ENCODE measurements at regions not wholly inside any gene's neighbourhood (a gene's known extent, or its start where the extent isn't known, plus 50 kb on each side); places are given as distances from the start of the nearest gene placed in this dataset.

DNA sequence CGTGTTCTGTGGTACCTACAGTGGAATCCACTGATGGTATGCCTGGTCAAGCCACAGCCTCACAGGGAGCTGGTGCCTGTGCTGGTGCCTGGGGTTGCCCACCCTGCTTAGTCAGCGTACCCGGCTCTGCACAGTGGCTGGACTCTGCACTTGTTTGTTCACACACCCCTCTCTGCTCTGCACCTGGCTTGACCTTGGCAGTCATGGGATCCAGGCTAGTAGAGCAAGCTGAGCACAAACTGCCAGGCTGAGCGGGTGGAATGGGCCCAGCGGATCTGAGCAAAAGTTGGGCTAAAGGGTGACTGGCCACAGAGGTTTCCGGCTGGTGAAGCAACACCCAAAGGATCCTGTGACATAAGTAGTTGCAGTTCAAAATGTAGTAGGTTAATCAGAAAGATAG, 163.5 kb downstream of the CDH19 start (continued):
- TF ChIP-seq ZNF574 (CRISPR knock-in tag; IDR thresholded peaks at IDR 0.05) (peak; percentile 63), SP1 (IDR thresholded peaks at IDR 0.05) (no peak), SP1 (CRISPR knock-in tag; IDR thresholded peaks at IDR 0.05) (0 out of 2 replicates have a peak, but pooled peaks have one; percentile 17), ZNF501 (CRISPR knock-in tag; IDR thresholded peaks at IDR 0.05) (peak; percentile 29), ZNF205 (CRISPR knock-in tag; IDR thresholded peaks at IDR 0.05) (0 out of 2 replicates have a peak, but pooled peaks have one; percentile 32), TARDBP (CRISPR knock-in tag; IDR thresholded peaks at IDR 0.05) (peak; percentile 70; the same call in 1 of the 2 replicates), KMT2B (CRISPR knock-in tag; IDR thresholded peaks at IDR 0.05) (0 out of 2 replicates have a peak, but pooled peaks have one; percentile 22), U2AF1 (optimal IDR thresholded peaks at IDR 0.05; ENCODE audit: low read depth, low read length) (no peak), ZNF660 (CRISPR knock-in tag; IDR thresholded peaks at IDR 0.05; ENCODE audit: borderline replicate concordance, low read depth) (no peak), TSC22D2 (CRISPR knock-in tag; IDR thresholded peaks at IDR 0.05; ENCODE audit: borderline replicate concordance) (no peak), HIC2 (CRISPR knock-in tag; IDR thresholded peaks at IDR 0.05; ENCODE audit: low read depth) (peak; percentile 90), DPF2 (CRISPR knock-in tag; IDR thresholded peaks at IDR 0.05; ENCODE audit: borderline replicate concordance, low read depth) (peak; percentile 52; the same call in 1 of the 2 replicates), HNF1A (IDR thresholded peaks at IDR 0.05; ENCODE audit: low read depth) (no peak), HNF1A (CRISPR knock-in tag; IDR thresholded peaks at IDR 0.05; ENCODE audit: borderline replicate concordance) (0 out of 2 replicates have a peak, but pooled peaks have one; percentile 24), ARHGAP35 (CRISPR knock-in tag; IDR thresholded peaks at IDR 0.05; ENCODE audit: borderline replicate concordance) (no peak), ZBTB21 (CRISPR knock-in tag; IDR thresholded peaks at IDR 0.05) (no peak), KDM6A (CRISPR knock-in tag; IDR thresholded peaks at IDR 0.05; ENCODE audit: low read depth) (0 out of 2 replicates have a peak, but pooled peaks have one; percentile 23), HOXA5 (CRISPR knock-in tag; IDR thresholded peaks at IDR 0.05) (0 out of 2 replicates have a peak, but pooled peaks have one; percentile 24), MAZ (IDR thresholded peaks at IDR 0.05; ENCODE audit: borderline replicate concordance, low read depth, low read length) (no peak), MAZ (CRISPR knock-in tag; IDR thresholded peaks at IDR 0.05; ENCODE audit: low read depth) (0 out of 2 replicates have a peak, but pooled peaks have one; percentile 37), ZNF773 (CRISPR knock-in tag; IDR thresholded peaks at IDR 0.05; ENCODE audit: borderline replicate concordance) (no peak), GABPB1 (CRISPR knock-in tag; IDR thresholded peaks at IDR 0.05) (peak; percentile 56; the same call in 1 of the 2 replicates), HDAC2 (CRISPR knock-in tag; IDR thresholded peaks at IDR 0.05) (peak; percentile 63; the same call in 1 of the 2 replicates)
